H9 (cell line): ENCODE measurements at regions not wholly inside any gene's neighbourhood (a gene's known extent, or its start where the extent isn't known, plus 50 kb on each side); places are given as distances from the start of the nearest gene placed in this dataset.

Source experiments
- DNase-seq: peaks from one replicate; pipeline ENCODE4 v3.0.0-alpha.2; 2017
- H2AFZ ChIP-seq: one replicate; pipeline ENCODE4 v1.6.1; 2013; ENCODE audit warnings: mild to moderate bottlenecking, low read length, control low read depth, moderate library complexity
- H2AK5ac ChIP-seq: 2 replicates; pipeline ENCODE4 v1.6.1; 2013; ENCODE audit warnings: low read length, control low read depth, mixed read lengths; ENCODE audit not compliant: insufficient read length
- H2BK120ac ChIP-seq: one replicate; pipeline ENCODE4 v1.6.1; 2013; ENCODE audit warnings: low read depth, mild to moderate bottlenecking, low read length, control low read depth, inconsistent platforms; ENCODE audit not compliant: poor library complexity, severe bottlenecking
- H2BK12ac ChIP-seq: 2 replicates; pipeline ENCODE4 v1.6.1; 2013; ENCODE audit warnings: low read length, control low read depth, mixed read lengths, low read depth; ENCODE audit not compliant: insufficient read length
- H2BK15ac ChIP-seq: 2 replicates; pipeline ENCODE4 v1.6.1; 2013; ENCODE audit warnings: low read depth, low read length, control low read depth
- H2BK20ac ChIP-seq: one replicate; pipeline ENCODE4 v1.6.1; 2013; ENCODE audit warnings: low read depth, mild to moderate bottlenecking, low read length, control low read depth, inconsistent platforms; ENCODE audit not compliant: poor library complexity, severe bottlenecking
- H2BK5ac ChIP-seq: 2 replicates; pipeline ENCODE4 v1.6.1; 2013; ENCODE audit warnings: low read length, control low read depth, mixed read lengths; ENCODE audit not compliant: insufficient read length
- H3K14ac ChIP-seq: 2 replicates; pipeline ENCODE4 v1.6.1; 2013; ENCODE audit warnings: low read length, control low read depth; ENCODE audit not compliant: insufficient read depth
- H3K18ac ChIP-seq: 2 replicates; pipeline ENCODE4 v1.6.1; 2013; ENCODE audit warnings: low read depth, mild to moderate bottlenecking, mixed read lengths, low read length, control low read depth; ENCODE audit not compliant: insufficient read length
- H3K23ac ChIP-seq: 2 replicates; pipeline ENCODE4 v1.6.1; 2013; ENCODE audit warnings: low read length, control low read depth, mixed read lengths, low read depth; ENCODE audit not compliant: insufficient read length
- H3K23me2 ChIP-seq: 2 replicates; pipeline ENCODE4 v1.6.1; 2013; ENCODE audit warnings: low read depth, mild to moderate bottlenecking, mixed read lengths, low read length, control low read depth; ENCODE audit not compliant: insufficient read length, poor library complexity, severe bottlenecking
- H3K27ac ChIP-seq: 2 replicates; pipeline ENCODE4 v1.5.1; 2013; ENCODE audit warnings: low read length, control low read depth, mixed read lengths, low read depth; ENCODE audit not compliant: insufficient read length
- H3K27me3 ChIP-seq: 2 replicates; pipeline ENCODE4 v1.6.1; 2013; ENCODE audit warnings: low read length, control low read depth, inconsistent platforms; ENCODE audit not compliant: insufficient read depth
- H3K4ac ChIP-seq: 2 replicates; pipeline ENCODE4 v1.6.1; 2013; ENCODE audit warnings: low read depth, mild to moderate bottlenecking, control low read depth, inconsistent platforms, low read length, moderate library complexity
- H3K4me1 ChIP-seq: 2 replicates; pipeline ENCODE4 v1.6.1; 2013; ENCODE audit warnings: low read length, control low read depth, inconsistent platforms; ENCODE audit not compliant: insufficient read depth
- H3K4me2 ChIP-seq: 2 replicates; pipeline ENCODE4 v1.6.1; 2013; ENCODE audit warnings: low read length, control low read depth, mixed read lengths; ENCODE audit not compliant: insufficient read length, insufficient read depth
- H3K56ac ChIP-seq: 2 replicates; pipeline ENCODE4 v1.6.1; 2013; ENCODE audit warnings: low read depth, mild to moderate bottlenecking, mixed read lengths, low read length, control low read depth; ENCODE audit not compliant: insufficient read length
- H3K79me1 ChIP-seq: 2 replicates; pipeline ENCODE4 v1.6.1; 2013; ENCODE audit warnings: low read depth, mild to moderate bottlenecking, moderate library complexity, low read length, control low read depth, inconsistent platforms; ENCODE audit not compliant: insufficient read depth, poor library complexity, severe bottlenecking
- H3K79me2 ChIP-seq: 2 replicates; pipeline ENCODE4 v1.6.1; 2013; ENCODE audit warnings: low read length, control low read depth, inconsistent platforms; ENCODE audit not compliant: insufficient read depth
- H3K9ac ChIP-seq: 2 replicates; pipeline ENCODE4 v1.6.1; 2013; ENCODE audit warnings: low read length, control low read depth, mixed read lengths; ENCODE audit not compliant: insufficient read length; ENCODE audit errors: extremely low read depth
- H3K9me3 ChIP-seq: one replicate; pipeline ENCODE4 v1.6.1; 2013; ENCODE audit warnings: low read depth, low read length, inconsistent platforms; ENCODE audit not compliant: control insufficient read depth
- H3T11ph ChIP-seq: one replicate; pipeline ENCODE4 v1.6.1; 2013; ENCODE audit warnings: mild to moderate bottlenecking, low read length, control low read depth, inconsistent platforms
- H4K20me1 ChIP-seq: one replicate; pipeline ENCODE4 v1.6.1; 2013; ENCODE audit not compliant: control insufficient read depth, insufficient read length, insufficient read depth
- H4K5ac ChIP-seq: 2 replicates; pipeline ENCODE4 v1.6.1; 2013; ENCODE audit warnings: low read depth, mild to moderate bottlenecking, mixed read lengths, low read length, control low read depth; ENCODE audit not compliant: insufficient read length
- H4K8ac ChIP-seq: replicated peaks from 2 replicates; pipeline ENCODE4 v1.6.1; 2013; ENCODE audit warnings: low read length, control low read depth, mixed read lengths, low read depth; ENCODE audit not compliant: insufficient read length
- H4K91ac ChIP-seq: 2 replicates; pipeline ENCODE4 v1.6.1; 2013; ENCODE audit warnings: low read depth, mild to moderate bottlenecking, moderate library complexity, mixed read lengths, low read length, control low read depth; ENCODE audit not compliant: insufficient read length
- H3K27ac Mint-ChIP-seq, 3 experiments: 2 replicates in 2 of 3; 3 replicates in 1 of 3; pipeline ENCODE4 v1.8.0; 2020 to 2021; ENCODE audit warnings: mixed read lengths in 3 of 3, mild to moderate bottlenecking in 1 of 3, moderate library complexity in 1 of 3
- H3K27me3 Mint-ChIP-seq: 2 replicates; pipeline ENCODE4 v1.8.0; 2021; ENCODE audit warnings: low read depth, mild to moderate bottlenecking, moderate library complexity, mixed read lengths
- H3K36me3 Mint-ChIP-seq, 3 experiments: 2 replicates in 2 of 3; 3 replicates in 1 of 3; pipeline ENCODE4 v1.8.0; 2020 to 2021; ENCODE audit warnings: low read depth in 3 of 3, mixed read lengths in 3 of 3; ENCODE audit not compliant: insufficient read depth in 1 of 3
- H3K4me1 Mint-ChIP-seq, 2 experiments: 2 replicates each; pipeline ENCODE4 v1.8.0; 2020; ENCODE audit warnings: mixed read lengths in 2 of 2
- H3K4me3 Mint-ChIP-seq, 2 experiments: 2 replicates in 1 of 2; 3 replicates in 1 of 2; pipeline ENCODE4 v1.8.0; 2020 to 2021; ENCODE audit warnings: mild to moderate bottlenecking in 2 of 2, mixed read lengths in 2 of 2, moderate library complexity in 1 of 2
- H3K9me3 Mint-ChIP-seq, 2 experiments: 2 replicates in 1 of 2; 3 replicates in 1 of 2; pipeline ENCODE4 v1.8.0; 2020; ENCODE audit warnings: mild to moderate bottlenecking in 2 of 2, mixed read lengths in 2 of 2, moderate library complexity in 1 of 2
- WGBS: extraction: QIAGEN DNeasy Blood & Tissue Kit; methylation state at CpG from one replicate; pipeline ENCODE4 v1.1.7; 2013; ENCODE audit warnings: missing lambda C conversion rate, low lambda C conversion rate, mixed read lengths; ENCODE audit not compliant: insufficient read length; ENCODE audit errors: extremely low coverage; 5-methylcytosine and 5-hydroxymethylcytosine counted together
- TF ChIP-seq, protein P1 (sequence below): fragments of 200-600 bp; sonication (generic); conservative IDR thresholded peaks from 3 replicates; pipeline ENCODE4 v1.8.0; 2021; ENCODE audit warnings: antibody characterized with exemption, mild to moderate bottlenecking

DNA sequence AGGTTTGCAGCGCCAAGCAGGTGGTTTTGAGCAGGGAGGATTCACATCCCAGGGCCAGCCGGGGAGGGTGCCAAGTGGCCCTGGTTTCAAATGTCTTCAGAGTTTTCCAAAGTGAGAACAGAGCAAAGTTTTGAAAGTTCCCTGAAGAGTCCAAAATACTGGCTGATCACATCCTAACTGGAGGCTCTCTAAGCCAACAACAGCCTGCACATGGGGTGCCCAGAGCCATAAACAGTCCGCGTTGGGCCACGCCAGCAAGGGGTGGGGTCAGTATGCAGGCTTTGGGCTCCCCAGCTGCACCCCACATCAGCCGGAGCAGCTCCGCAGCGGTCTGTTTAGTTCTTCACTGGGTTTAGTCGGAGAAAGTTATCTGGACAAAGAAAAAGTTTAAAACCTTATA, 150.9 kb downstream of the C16orf95 start:
- no peaks in the 10 kb centered on the region; a peak in 1 of 4 replicates for H3K4me1 Mint-ChIP-seq
- no peak overlapping the region for H3K4me3 Mint-ChIP-seq
- no peaks in the 10 kb centered on the region for H3K23me2 ChIP-seq
- H3K14ac ChIP-seq: no peak overlapping the region
- H4K8ac ChIP-seq: no peak overlapping the region
- H3T11ph ChIP-seq: no peak overlapping the region
- no peaks in the 10 kb centered on the region for H3K79me2 ChIP-seq
- H3K4ac ChIP-seq: no peak overlapping the region
- no peaks in the 10 kb centered on the region for H4K20me1 ChIP-seq
- peaks cover 2 to 3% of the 10 kb centered on the region in 2 experiments; a peak in 3 of 5 replicates for H3K9me3 Mint-ChIP-seq
- H2BK15ac ChIP-seq: no peak overlapping the region
- no peak overlapping the region for H2BK5ac ChIP-seq
- no peak overlapping the region for H2BK12ac ChIP-seq
- no CpG with 5 or more reads among the region's 9 CpGs for WGBS
- H2BK120ac ChIP-seq: no peak overlapping the region
- no peaks in the 10 kb centered on the region for H3K9me3 ChIP-seq
- H2AK5ac ChIP-seq: no peak overlapping the region
- H3K18ac ChIP-seq: no peak overlapping the region
- H3K27me3 Mint-ChIP-seq: peaks cover 6% of the 10 kb centered on the region; the same call in 1 of the 2 replicates
- no peak overlapping the region for H2AFZ ChIP-seq
- H3K4me2 ChIP-seq: no peak overlapping the region
- H3K27ac Mint-ChIP-seq: no peak overlapping the region
- H3K23ac ChIP-seq: no peak overlapping the region
- no peak overlapping the region for H3K56ac ChIP-seq
- no peaks in the 10 kb centered on the region; a peak in 1 of 7 replicates for H3K36me3 Mint-ChIP-seq
- H3K79me1 ChIP-seq: no peaks in the 10 kb centered on the region
- no peak overlapping the region for H3K27ac ChIP-seq
- no peak for DNase-seq
- TF ChIP-seq, protein P1, sequence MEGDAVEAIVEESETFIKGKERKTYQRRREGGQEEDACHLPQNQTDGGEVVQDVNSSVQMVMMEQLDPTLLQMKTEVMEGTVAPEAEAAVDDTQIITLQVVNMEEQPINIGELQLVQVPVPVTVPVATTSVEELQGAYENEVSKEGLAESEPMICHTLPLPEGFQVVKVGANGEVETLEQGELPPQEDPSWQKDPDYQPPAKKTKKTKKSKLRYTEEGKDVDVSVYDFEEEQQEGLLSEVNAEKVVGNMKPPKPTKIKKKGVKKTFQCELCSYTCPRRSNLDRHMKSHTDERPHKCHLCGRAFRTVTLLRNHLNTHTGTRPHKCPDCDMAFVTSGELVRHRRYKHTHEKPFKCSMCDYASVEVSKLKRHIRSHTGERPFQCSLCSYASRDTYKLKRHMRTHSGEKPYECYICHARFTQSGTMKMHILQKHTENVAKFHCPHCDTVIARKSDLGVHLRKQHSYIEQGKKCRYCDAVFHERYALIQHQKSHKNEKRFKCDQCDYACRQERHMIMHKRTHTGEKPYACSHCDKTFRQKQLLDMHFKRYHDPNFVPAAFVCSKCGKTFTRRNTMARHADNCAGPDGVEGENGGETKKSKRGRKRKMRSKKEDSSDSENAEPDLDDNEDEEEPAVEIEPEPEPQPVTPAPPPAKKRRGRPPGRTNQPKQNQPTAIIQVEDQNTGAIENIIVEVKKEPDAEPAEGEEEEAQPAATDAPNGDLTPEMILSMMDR: no peak
- no peak overlapping the region for H2BK20ac ChIP-seq
- H3K9ac ChIP-seq: no peak overlapping the region
- no peak overlapping the region for H4K5ac ChIP-seq
- H3K4me1 ChIP-seq: no peaks in the 10 kb centered on the region
- H4K91ac ChIP-seq: no peak overlapping the region
- H3K27me3 ChIP-seq: no peaks in the 10 kb centered on the region
